ENCODE measurements at regions not wholly inside any gene's neighbourhood (a gene's known extent, or its start where the extent isn't known, plus 50 kb on each side); places are given as distances from the start of the nearest gene placed in this dataset.
A peak's percentile ranks its signal among the peaks of the same experiment; 100 is the strongest.

DNA sequence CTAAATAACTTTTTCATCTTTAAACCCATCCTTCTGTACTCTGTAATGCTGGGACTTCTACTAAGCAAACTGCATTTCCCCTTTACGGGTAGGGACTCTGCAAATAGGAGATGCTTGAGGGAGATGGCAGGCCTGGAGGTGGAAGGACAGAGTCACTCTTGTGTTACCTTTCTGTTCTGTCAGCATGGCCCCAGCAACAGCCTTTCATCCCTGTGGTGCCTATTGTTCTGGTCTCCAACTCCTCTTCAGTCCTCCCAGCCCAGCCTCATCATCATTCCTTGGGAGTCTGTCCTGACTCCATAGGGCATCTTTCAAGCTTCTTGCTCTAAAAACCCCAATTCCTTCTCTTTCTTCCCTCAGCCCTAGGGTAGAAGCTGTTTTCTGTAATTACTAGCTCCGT lies 230.0 kb downstream of the SNX13 start:
- in situ Hi-C loops (cut with HindIII; ENCODE audit: low pct_unique_long_range_greater_than_20kb, low sequenced_read_pairs) = no loop called here
- DNase-seq (ENCODE audit: low read depth, low spot score) = no peak

DNA sequence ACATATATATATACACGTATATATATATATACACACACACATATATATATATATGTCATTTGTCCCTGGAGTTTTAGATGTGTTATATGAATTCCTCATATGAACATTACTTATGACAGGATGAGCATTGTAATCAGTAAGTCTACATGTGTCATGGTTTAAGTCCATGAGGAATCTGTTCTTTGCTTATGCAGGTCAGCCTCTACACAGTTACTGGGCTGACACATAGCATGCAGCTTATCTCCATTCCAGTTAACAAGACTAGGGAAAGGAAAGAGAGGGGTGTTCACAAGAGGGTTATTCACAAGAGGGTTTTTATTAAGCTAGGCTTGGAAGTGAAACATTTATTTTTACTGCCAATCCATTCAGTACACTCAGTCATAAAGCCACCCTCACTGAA lies 226.7 kb downstream of the SNX13 start:
- in situ Hi-C loops (cut with HindIII; ENCODE audit: low pct_unique_long_range_greater_than_20kb, low sequenced_read_pairs) = no loop called here

DNA sequence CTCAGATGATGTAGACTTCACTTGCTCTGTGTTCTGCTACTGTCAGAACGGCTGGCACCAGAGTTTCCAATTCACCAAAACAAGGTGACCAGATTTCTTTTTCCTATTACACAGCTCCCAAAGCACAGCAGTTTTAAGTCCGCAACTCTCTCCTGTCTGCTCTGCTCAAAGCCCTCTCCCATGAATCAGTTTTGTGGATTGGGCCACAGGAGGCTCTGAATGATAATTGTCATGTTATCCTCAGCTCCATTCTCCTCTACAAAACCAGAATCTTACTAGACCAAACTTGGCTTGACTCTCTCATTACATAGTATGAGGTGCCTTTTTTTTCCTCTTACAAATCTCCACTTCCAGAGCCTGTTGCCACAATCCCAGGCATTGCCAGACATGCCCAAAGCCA lies 223.5 kb downstream of the SNX13 start:
- in situ Hi-C loops (cut with HindIII; ENCODE audit: low pct_unique_long_range_greater_than_20kb, low sequenced_read_pairs) = no loop called here

More for the DNA sequence above, 226.7 kb downstream of the SNX13 start:
- no peak for DNase-seq (ENCODE audit: low read depth, low spot score)

DNA sequence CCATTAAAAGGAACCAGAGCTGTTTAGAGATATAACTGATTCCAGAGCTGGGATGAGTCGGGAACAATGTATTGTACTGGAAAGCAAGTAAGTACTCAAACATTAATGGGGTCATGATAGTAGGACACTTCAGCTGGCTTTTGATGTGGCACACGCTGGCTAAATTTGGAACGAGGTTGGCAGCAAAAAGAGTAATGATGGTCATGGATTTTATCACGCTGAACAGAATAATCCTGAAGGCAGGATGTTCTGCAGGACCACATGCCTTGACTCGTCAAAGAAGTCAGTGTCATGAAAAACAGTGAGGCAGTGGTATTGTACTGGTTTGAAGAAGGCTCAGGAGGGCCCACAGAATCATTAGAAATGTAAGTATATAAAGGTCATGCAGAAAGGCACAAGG lies 220.3 kb downstream of the SNX13 start:
- peak; percentile 27 for DNase-seq (ENCODE audit: low read depth, low spot score)
- in situ Hi-C loops (cut with HindIII; ENCODE audit: low pct_unique_long_range_greater_than_20kb, low sequenced_read_pairs) = no loop called here

More for the DNA sequence above, 223.5 kb downstream of the SNX13 start:
- no peak for DNase-seq (ENCODE audit: low read depth, low spot score)

DNA sequence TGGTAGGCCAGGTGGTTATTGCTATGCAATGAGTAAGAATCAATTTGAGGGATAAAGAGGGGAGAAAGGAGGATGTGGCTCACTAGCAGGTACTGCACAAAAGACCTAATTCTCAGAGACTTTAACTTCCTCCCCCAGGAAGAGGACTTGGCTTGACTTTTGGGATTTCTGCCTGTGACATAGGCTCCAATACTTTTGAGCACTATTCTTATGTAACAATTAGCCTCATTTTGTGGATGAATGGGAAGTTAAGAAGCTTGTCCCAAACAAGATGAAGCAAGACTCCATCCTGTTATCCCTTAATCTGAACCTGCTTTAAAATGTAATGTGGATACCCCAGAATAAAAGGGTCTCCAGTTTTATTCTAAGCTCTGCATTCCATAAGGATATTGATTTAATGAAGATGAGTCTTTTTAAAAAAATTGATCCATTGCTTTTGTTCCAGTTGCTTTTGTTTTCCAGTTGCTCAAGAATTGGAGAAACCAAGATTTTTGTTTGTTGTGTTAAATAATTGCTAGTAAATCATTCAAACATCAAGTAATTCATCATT lies 218.5 kb downstream of the SNX13 start:
- no peak for DNase-seq (ENCODE audit: low read depth, low spot score)
- in situ Hi-C loops (cut with HindIII; ENCODE audit: low pct_unique_long_range_greater_than_20kb, low sequenced_read_pairs) = no loop called here

DNA sequence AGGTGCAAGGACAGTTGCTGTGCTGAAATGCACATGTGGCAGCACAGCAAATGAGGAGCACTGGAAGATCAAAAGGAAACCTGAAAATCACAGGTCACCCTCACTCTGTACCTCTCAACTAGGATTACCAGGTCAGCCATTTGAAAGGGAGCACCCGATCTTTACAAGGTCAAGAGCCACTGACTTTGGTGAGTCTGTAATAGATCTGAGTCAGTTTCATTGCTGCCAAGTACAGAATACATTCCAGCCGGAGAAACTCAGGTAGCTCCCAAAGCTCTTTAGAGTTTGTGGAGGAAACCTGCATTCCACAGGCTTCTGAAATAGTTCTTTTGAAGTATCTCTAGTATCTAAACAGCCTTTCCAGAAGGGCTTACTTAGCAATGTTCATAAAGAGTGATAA lies 217.5 kb downstream of the SNX13 start:
- DNase-seq (ENCODE audit: low read depth, low spot score) = no peak
- in situ Hi-C loops (cut with HindIII; ENCODE audit: low pct_unique_long_range_greater_than_20kb, low sequenced_read_pairs) = no loop called here

DNA sequence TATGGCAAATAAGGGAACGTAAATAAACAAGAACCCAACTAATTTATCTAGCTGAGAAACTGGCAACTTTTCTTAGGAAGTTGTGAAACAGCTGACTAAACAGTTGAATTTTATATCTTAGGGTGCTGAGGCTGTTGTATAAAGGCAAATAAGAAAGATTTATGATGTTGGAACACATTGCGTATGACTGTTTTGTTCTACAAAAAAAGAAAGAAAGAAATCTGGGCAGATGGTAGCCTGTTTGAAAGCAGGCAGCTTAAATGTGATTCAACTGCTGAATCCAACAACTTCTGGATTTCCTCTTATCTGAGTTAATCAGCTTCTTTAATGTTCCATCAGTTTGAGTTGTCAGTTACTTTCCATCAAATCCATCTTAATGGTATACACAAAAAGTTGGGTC lies 214.5 kb downstream of the SNX13 start:
- in situ Hi-C loops (cut with HindIII; ENCODE audit: low pct_unique_long_range_greater_than_20kb, low sequenced_read_pairs) = no loop called here

DNA sequence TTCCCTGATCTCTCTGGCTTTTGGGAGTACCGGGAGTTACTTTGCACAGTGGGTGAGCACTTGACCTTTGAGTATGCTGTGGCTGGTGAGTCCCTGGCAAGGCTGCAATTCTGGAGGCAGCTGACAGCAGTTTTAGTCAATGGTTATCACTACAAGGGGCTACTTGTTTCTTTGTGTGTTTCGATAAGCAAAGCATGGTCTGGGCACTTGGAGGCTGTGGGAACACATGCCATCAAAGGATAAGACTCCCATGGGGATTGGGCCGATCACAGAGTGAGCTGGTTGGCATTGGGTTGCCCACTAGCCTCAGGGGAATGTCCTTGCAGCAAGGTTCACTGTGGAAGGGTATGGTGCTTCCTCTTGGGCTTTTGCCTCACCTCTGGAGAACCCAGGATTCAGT lies 208.2 kb downstream of the SNX13 start:
- peak; percentile 61 for DNase-seq (ENCODE audit: low read depth, low spot score)

More for the DNA sequence above, 214.5 kb downstream of the SNX13 start:
- DNase-seq (ENCODE audit: low read depth, low spot score) = no peak

More for the DNA sequence above, 208.2 kb downstream of the SNX13 start:
- in situ Hi-C loops (cut with HindIII; ENCODE audit: low pct_unique_long_range_greater_than_20kb, low sequenced_read_pairs) = no loop called here

Measured in SK-MEL-5 (cell line).